ENCODE measurements at regions not wholly inside any gene's neighbourhood (a gene's known extent, or its start where the extent isn't known, plus 50 kb on each side); places are given as distances from the start of the nearest gene placed in this dataset.
"Not testable (repeated sequence)": the region's sequence is repeated elsewhere in the genome, so short reads cannot be mapped to it uniquely, and the experiment has no call there.

- DNase-seq: no peak
Measured at GRCh38 chr5:51559921-51560658, 176.8 kb downstream of the ISL1 start.

- DNase-seq: no peak
Measured at GRCh38 chr5:51566953-51567352, 183.7 kb downstream of the ISL1 start.

GRCh38 chr5:51567636-51568035 lies 184.4 kb downstream of the ISL1 start:
- no peak for DNase-seq

GRCh38 chr5:51573835-51574234 lies 190.6 kb downstream of the ISL1 start:
- no peak for DNase-seq

- no peak for DNase-seq
Measured at GRCh38 chr5:51582871-51583394, 199.7 kb downstream of the ISL1 start.

- DNase-seq: no peak
Measured at GRCh38 chr5:51598026-51598425, 214.8 kb downstream of the ISL1 start.

GRCh38 chr5:51599587-51599986 lies 216.3 kb downstream of the ISL1 start:
- no peak for DNase-seq

GRCh38 chr5:51604324-51604723 lies 221.1 kb downstream of the ISL1 start:
- DNase-seq: no peak

GRCh38 chr5:51606921-51607320 lies 223.7 kb downstream of the ISL1 start:
- DNase-seq: no peak

GRCh38 chr5:51618234-51618633 lies 235.0 kb downstream of the ISL1 start:
- DNase-seq: no peak

- DNase-seq: no peak
Measured at GRCh38 chr5:51621156-51621555, 237.9 kb downstream of the ISL1 start.

GRCh38 chr5:51622161-51622790 lies 239.0 kb downstream of the ISL1 start:
- DNase-seq: no peak

GRCh38 chr5:51625224-51625968 lies 242.1 kb downstream of the ISL1 start:
- no peak for DNase-seq

GRCh38 chr5:51632027-51632426 lies 248.8 kb downstream of the ISL1 start:
- no peak for DNase-seq

GRCh38 chr5:51632793-51633192 lies 249.5 kb downstream of the ISL1 start:
- peak; percentile 46 for DNase-seq

- DNase-seq: not testable (repeated sequence)
Measured at GRCh38 chr5:51636973-51637372, 253.7 kb downstream of the ISL1 start.

GRCh38 chr5:51644976-51645375 lies 261.7 kb downstream of the ISL1 start:
- DNase-seq: no peak

- no peak for DNase-seq
Measured at GRCh38 chr5:51646482-51646881, 263.2 kb downstream of the ISL1 start.

GRCh38 chr5:51650824-51651223 lies 267.6 kb downstream of the ISL1 start:
- no peak for DNase-seq

GRCh38 chr5:51651476-51651875 lies 268.2 kb downstream of the ISL1 start:
- no peak for DNase-seq

- no peak for DNase-seq
Measured at GRCh38 chr5:51651889-51652288, 268.6 kb downstream of the ISL1 start.

GRCh38 chr5:51652980-51653379 lies 269.7 kb downstream of the ISL1 start:
- DNase-seq: no peak
